Mesothelial cell of epicardium (in vitro differentiated cells): ENCODE measurements at regions not wholly inside any gene's neighbourhood (a gene's known extent, or its start where the extent isn't known, plus 50 kb on each side); places are given as distances from the start of the nearest gene placed in this dataset.

Experiments used
- DNase-seq, 2 experiments: peaks; one replicate each; pipeline ENCODE4 v3.0.0; 2021; ENCODE audit warnings: low spot score in 2 of 2; ENCODE audit not compliant: unreplicated experiment in 2 of 2
- H3K27ac Mint-ChIP-seq: 2 replicates; pipeline ENCODE4 v1.8.0; 2021; ENCODE audit warnings: mixed read lengths
- H3K27me3 Mint-ChIP-seq: 2 replicates; pipeline ENCODE4 v1.8.0; 2021; ENCODE audit warnings: low read depth, mixed read lengths
- H3K36me3 Mint-ChIP-seq: 2 replicates; pipeline ENCODE4 v1.8.0; 2021; ENCODE audit warnings: mixed read lengths
- H3K4me1 Mint-ChIP-seq: 2 replicates; pipeline ENCODE4 v1.8.0; 2021; ENCODE audit warnings: mixed read lengths
- H3K4me3 Mint-ChIP-seq: 2 replicates; pipeline ENCODE4 v1.8.0; 2021; ENCODE audit warnings: mild to moderate bottlenecking, moderate library complexity, mixed read lengths
- H3K9me3 Mint-ChIP-seq: 2 replicates; pipeline ENCODE4 v1.8.0; 2021; ENCODE audit warnings: mixed read lengths
- CTCF ChIP-seq: fragments of 200-600 bp; sonication (generic); IDR thresholded peaks from one replicate; pipeline ENCODE4 v1.5.0; 2021; ENCODE audit warnings: antibody characterized with exemption; ENCODE audit not compliant: unreplicated experiment

GRCh38 chr2:129798301-129798581 is 181.2 kb upstream of the RAB6C start:
- no peaks in the 10 kb centered on the region for H3K36me3 Mint-ChIP-seq
- no peak overlapping the region for H3K4me3 Mint-ChIP-seq
- TF ChIP-seq CTCF, result no peak
- H3K27ac Mint-ChIP-seq, result no peak overlapping the region
- H3K9me3 Mint-ChIP-seq, result no peaks in the 10 kb centered on the region
- H3K4me1 Mint-ChIP-seq, result peaks cover 40% of the 10 kb centered on the region
- H3K27me3 Mint-ChIP-seq, result no peaks in the 10 kb centered on the region
- no peak for DNase-seq

- H3K27ac Mint-ChIP-seq, result no peak overlapping the region
- H3K36me3 Mint-ChIP-seq, result no peaks in the 10 kb centered on the region
- TF ChIP-seq CTCF, result no peak
- no peak overlapping the region for H3K4me3 Mint-ChIP-seq
- no peak for DNase-seq
- no peaks in the 10 kb centered on the region for H3K27me3 Mint-ChIP-seq
- no peaks in the 10 kb centered on the region for H3K9me3 Mint-ChIP-seq
- H3K4me1 Mint-ChIP-seq, result peaks cover 40% of the 10 kb centered on the region
These were observed 180.8 kb upstream of the RAB6C start for GRCh38 chr2:129798626-129799025.

GRCh38 chr2:129799036-129799958 is 180.2 kb upstream of the RAB6C start:
- H3K27ac Mint-ChIP-seq, result no peak overlapping the region
- H3K9me3 Mint-ChIP-seq, result no peaks in the 10 kb centered on the region
- no peaks in the 10 kb centered on the region for H3K27me3 Mint-ChIP-seq
- H3K4me1 Mint-ChIP-seq, result peaks cover 39% of the 10 kb centered on the region
- DNase-seq, result no peak
- no peaks in the 10 kb centered on the region for H3K36me3 Mint-ChIP-seq
- H3K4me3 Mint-ChIP-seq, result no peak overlapping the region
- no peak for TF ChIP-seq CTCF

- Mint-ChIP-seq H3K27ac (no peak overlapping the region), H3K4me1 (peaks cover 42% of the 10 kb centered on the region), H3K4me3 (no peak overlapping the region), H3K27me3 (no peaks in the 10 kb centered on the region), H3K9me3 (no peaks in the 10 kb centered on the region), H3K36me3 (no peaks in the 10 kb centered on the region)
- no peak for DNase-seq
- TF ChIP-seq CTCF, result no peak
These were observed 179.2 kb upstream of the RAB6C start for GRCh38 chr2:129800285-129800684.

- TF ChIP-seq CTCF, result no peak
- H3K27me3 Mint-ChIP-seq, result no peaks in the 10 kb centered on the region
- H3K4me1 Mint-ChIP-seq, result peaks cover 43% of the 10 kb centered on the region
- H3K36me3 Mint-ChIP-seq, result no peaks in the 10 kb centered on the region
- H3K27ac Mint-ChIP-seq, result no peak overlapping the region
- no peak overlapping the region for H3K4me3 Mint-ChIP-seq
- H3K9me3 Mint-ChIP-seq, result no peaks in the 10 kb centered on the region
- DNase-seq, result no peak
These were observed 178.8 kb upstream of the RAB6C start for GRCh38 chr2:129800686-129801085.
